ENCODE measurements at regions not wholly inside any gene's neighbourhood (a gene's known extent, or its start where the extent isn't known, plus 50 kb on each side); places are given as distances from the start of the nearest gene placed in this dataset.

GRCh38 chr5:93055561-93055960 lies 525.5 kb downstream of the NR2F1-AS1 start:
- Histone ChIP-seq H3K27me3 (no peaks in the 10 kb centered on the region), H3K4me3 (no peak overlapping the region), H3K36me3 (no peaks in the 10 kb centered on the region), H3K27ac (no peak overlapping the region), H3K9me3 (no peaks in the 10 kb centered on the region), H3K4me1 (no peaks in the 10 kb centered on the region)
- intact Hi-C loops (cut with DNase I; ENCODE audit: low total_unique reads), result no loop called here
- no peak for TF ChIP-seq CTCF (IDR thresholded peaks at IDR 0.05)
- no peak for DNase-seq

- no peak overlapping the region for H3K27ac ChIP-seq
- no peaks in the 10 kb centered on the region for H3K36me3 ChIP-seq
- intact Hi-C loops (cut with DNase I; ENCODE audit: low total_unique reads), result no loop called here
- no peak overlapping the region for H3K4me3 ChIP-seq
- H3K27me3 ChIP-seq, result no peaks in the 10 kb centered on the region
- DNase-seq, result no peak
- no peak for TF ChIP-seq CTCF (IDR thresholded peaks at IDR 0.05)
- no peaks in the 10 kb centered on the region for H3K9me3 ChIP-seq
- H3K4me1 ChIP-seq, result no peaks in the 10 kb centered on the region
Observed at GRCh38 chr5:93054424-93055163, 526.4 kb downstream of the NR2F1-AS1 start.

- Histone ChIP-seq H3K27me3 (no peaks in the 10 kb centered on the region), H3K4me3 (no peak overlapping the region), H3K27ac (no peak overlapping the region), H3K4me1 (no peaks in the 10 kb centered on the region), H3K36me3 (no peaks in the 10 kb centered on the region), H3K9me3 (no peaks in the 10 kb centered on the region)
- intact Hi-C loops (cut with DNase I; ENCODE audit: low total_unique reads), result no loop called here
- DNase-seq, result no peak
- TF ChIP-seq CTCF (IDR thresholded peaks at IDR 0.05), result no peak
Observed at GRCh38 chr5:93053825-93054224, 527.2 kb downstream of the NR2F1-AS1 start.

- no peak for TF ChIP-seq CTCF (IDR thresholded peaks at IDR 0.05)
- Histone ChIP-seq H3K4me1 (no peaks in the 10 kb centered on the region), H3K4me3 (no peak overlapping the region), H3K36me3 (no peaks in the 10 kb centered on the region), H3K27me3 (no peaks in the 10 kb centered on the region), H3K27ac (no peak overlapping the region), H3K9me3 (no peaks in the 10 kb centered on the region)
- no peak for DNase-seq
- intact Hi-C loops (cut with DNase I; ENCODE audit: low total_unique reads), result no loop called here
Observed at GRCh38 chr5:93048858-93049257, 532.2 kb downstream of the NR2F1-AS1 start.

GRCh38 chr5:93044859-93045666 lies 536.0 kb downstream of the NR2F1-AS1 start:
- no peaks in the 10 kb centered on the region for H3K4me1 ChIP-seq
- intact Hi-C loops (cut with DNase I; ENCODE audit: low total_unique reads), result no loop called here
- no peak for TF ChIP-seq CTCF (IDR thresholded peaks at IDR 0.05)
- H3K4me3 ChIP-seq, result no peak overlapping the region
- no peaks in the 10 kb centered on the region for H3K9me3 ChIP-seq
- no peak for DNase-seq
- H3K27ac ChIP-seq, result no peak overlapping the region
- no peaks in the 10 kb centered on the region for H3K36me3 ChIP-seq
- no peaks in the 10 kb centered on the region for H3K27me3 ChIP-seq

Measured in tibial artery (tissue), 4 donors.